ENCODE measurements at regions not wholly inside any gene's neighbourhood (a gene's known extent, or its start where the extent isn't known, plus 50 kb on each side); places are given as distances from the start of the nearest gene placed in this dataset.
"Not testable (repeated sequence)": the region's sequence is repeated elsewhere in the genome, so short reads cannot be mapped to it uniquely, and the experiment has no call there.

- no peak for DNase-seq
Observed at GRCh38 chr7:68200051-68200670, 1203.5 kb downstream of the TYW1 start.

GRCh38 chr7:68203251-68203650 is 1206.6 kb downstream of the TYW1 start:
- no peak for DNase-seq

- DNase-seq = no peak
Observed at GRCh38 chr7:68205826-68206225, 1209.2 kb downstream of the TYW1 start.

- no peak for DNase-seq
Observed at GRCh38 chr7:68206946-68207485, 1210.4 kb downstream of the TYW1 start.

- DNase-seq = no peak
Observed at GRCh38 chr7:68207676-68208075, 1211.0 kb downstream of the TYW1 start.

DNA sequence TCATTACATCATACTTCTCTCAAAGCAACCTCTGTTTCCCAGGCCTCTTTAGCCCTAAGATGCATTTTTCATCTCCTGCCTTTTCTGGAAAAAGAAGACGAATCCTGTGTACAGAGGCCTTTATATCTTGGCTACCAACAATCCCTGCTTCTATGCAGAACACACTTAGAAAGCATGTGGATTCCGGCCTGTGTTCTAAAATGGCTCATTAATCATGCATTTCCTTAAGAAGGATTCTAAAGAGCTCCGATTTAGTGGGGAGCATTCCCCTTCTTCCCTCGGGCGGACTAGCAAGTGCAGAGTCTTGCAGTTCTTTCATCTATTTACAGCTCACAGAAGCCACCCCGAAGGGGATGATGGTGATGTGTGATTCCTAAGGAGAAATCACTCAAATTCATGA is 1212.9 kb downstream of the TYW1 start:
- DNase-seq = no peak

DNA sequence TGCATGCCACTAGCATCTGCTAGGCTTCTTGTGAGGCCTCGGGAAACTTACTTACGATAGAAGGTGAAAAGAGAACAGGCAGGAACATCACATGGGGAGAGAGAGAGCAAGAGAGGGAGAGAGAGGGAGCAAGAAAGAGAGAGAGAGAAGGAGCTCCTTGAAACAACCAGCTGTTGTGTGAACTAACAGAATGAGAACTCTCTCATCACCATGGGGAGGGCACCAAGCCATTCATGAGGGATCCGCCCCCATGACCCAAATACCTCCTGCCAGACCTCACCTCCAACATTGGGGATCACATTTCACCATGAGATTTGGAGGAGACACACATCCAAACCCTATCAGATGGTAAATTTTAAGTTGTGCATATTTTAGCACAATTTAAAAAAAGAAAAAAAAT is 1217.2 kb downstream of the TYW1 start:
- DNase-seq = no peak

DNA sequence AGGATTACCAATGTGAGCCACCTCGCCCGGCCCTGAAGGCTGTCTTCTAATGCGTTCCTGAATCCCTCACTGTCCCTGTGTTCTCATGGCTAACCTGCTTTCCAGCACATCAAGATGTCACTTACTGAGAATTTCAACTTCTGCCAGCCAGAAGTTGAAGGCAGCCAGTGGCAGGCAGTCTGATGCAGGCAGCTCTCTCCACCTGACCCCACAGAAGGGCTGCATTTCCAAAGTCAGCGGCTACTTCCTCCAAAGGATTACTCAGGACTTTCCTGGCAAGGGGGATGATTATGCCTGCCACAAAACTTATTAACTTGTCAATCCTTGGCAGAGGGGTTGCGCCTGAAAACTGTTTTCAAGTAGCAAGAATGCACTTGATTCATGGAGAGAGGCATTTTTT is 1219.4 kb downstream of the TYW1 start:
- no peak for DNase-seq

- no peak for DNase-seq
Observed at GRCh38 chr7:68217426-68217825, 1220.8 kb downstream of the TYW1 start.

DNA sequence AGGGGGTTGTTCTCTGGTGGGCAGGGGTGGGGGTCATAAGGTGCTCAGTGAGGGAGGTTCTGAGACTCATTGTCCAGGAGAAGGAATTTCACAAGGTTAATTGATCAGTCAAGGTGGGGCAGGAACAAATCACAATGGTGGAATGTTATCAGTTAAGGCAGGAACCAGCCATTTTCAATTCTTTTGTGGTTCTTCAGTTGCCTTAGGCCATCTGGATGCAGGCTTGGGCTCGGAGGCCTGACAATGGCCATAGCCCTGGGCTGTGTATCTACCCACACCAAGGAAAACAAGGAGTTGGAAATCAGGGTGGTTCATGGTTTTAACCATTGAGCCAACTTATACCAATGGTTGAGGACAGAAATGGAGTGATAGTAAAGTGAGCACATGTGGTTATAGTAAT is 1221.8 kb downstream of the TYW1 start:
- DNase-seq = no peak

DNA sequence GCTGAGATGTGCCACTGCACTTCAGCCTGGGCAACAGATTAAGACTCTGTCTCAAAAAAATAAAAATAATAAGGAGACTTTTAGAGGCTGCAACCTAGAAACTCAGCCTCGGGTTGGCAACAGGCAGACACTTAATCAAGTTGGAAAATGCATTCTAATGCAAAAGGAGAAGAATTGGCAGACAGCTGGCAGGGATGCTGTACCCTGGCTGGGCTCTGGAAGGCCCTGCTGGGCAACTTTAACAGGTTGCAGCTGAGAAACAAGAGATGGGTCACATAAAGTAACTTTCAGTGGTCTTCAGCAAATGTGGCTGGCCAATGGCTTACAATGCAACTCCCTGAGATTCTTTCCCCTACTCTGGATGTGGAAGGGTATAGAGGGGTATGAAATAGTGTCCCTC is 1225.7 kb downstream of the TYW1 start:
- no peak for DNase-seq

GRCh38 chr7:68224041-68224741 is 1227.6 kb downstream of the TYW1 start:
- no peak for DNase-seq

DNA sequence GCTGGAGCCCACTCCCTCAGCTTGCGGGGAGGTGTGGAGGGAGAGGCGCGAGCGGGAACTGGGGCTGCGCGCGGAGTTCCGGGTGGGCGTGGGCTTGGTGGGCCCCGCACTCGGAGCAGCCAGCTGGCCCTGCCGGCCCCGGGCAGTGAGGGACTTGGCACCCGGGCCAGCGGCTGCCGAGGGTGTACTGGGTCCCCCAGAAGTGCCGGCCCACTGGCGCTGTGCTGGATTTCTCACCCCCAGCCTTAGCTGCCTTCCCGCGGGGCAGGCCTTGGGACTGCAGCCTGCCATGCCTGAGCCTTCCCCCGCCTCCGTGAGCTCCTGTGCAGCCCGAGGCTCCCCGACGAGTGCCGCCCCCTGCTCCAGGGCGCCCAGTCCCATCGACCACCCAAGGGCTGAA is 1234.4 kb downstream of the TYW1 start:
- not testable (repeated sequence) for DNase-seq

DNA sequence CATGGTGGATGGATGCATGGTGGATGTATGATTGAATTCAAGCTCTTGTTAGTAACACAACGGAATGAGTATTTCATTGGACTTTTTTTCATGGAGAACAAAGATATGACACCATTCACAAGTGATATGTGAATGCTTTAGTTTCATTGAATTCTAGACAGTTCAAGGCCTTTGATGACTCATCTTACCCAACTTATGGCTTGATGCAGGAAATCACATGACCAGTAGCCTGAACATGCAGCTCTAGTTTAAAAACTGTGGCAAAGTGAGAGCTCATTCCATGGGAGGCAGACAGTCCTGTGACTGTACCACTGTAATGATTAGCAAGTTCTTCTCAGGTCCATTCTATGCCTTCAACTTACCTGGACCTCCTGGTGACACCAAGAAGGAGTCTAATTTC is 1239.3 kb downstream of the TYW1 start:
- no peak for DNase-seq

DNA sequence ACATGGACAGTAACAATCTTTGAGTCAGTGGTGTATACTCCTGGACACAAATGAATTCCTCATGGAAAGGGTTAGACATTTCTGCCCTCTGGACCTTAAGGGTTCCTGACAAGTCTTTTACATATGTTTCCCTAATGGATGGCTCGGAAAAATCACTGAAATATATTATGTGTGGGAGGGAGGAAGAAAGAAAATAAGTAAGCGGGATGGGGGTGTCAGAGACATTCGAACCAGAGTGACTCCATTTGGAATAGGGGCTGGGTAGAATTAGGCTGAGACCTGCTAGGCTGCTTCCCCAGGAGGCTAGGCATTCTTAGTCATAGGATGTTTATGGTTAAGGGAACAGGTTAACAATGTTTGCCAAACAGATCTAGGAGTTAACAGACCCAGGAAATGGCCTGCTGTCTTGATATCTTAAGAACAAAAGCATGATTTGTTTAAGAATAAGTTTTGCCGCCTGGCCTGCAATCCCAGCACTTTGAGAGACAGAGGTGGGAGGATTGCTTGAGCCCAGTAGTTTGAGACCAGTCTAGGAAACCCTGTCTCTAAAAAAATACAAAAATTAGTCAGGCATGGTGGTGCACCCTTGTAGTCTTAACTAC is 1241.7 kb downstream of the TYW1 start:
- DNase-seq = no peak

DNA sequence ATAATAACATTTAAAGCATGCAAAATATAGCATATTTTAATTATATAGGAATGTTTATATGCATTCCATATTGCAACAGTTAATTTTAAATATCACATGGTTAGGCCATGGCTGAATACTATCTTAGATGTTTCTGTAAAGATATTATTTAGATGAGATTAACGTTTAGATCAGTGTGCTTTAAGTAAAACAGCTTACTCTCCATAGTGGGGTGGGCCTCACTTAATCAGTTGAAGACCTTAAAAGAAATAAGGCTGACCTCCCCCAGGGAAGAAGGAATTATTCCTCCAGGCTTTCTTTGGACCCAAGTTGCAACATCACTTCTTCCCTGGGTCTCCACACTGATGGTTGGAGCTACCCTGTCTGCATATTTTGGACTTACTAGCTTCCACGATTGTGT is 1246.5 kb downstream of the TYW1 start:
- DNase-seq = no peak

GRCh38 chr7:68244389-68244788 is 1247.8 kb downstream of the TYW1 start:
- no peak for DNase-seq

GRCh38 chr7:68245688-68246087 is 1249.1 kb downstream of the TYW1 start:
- DNase-seq = no peak

DNA sequence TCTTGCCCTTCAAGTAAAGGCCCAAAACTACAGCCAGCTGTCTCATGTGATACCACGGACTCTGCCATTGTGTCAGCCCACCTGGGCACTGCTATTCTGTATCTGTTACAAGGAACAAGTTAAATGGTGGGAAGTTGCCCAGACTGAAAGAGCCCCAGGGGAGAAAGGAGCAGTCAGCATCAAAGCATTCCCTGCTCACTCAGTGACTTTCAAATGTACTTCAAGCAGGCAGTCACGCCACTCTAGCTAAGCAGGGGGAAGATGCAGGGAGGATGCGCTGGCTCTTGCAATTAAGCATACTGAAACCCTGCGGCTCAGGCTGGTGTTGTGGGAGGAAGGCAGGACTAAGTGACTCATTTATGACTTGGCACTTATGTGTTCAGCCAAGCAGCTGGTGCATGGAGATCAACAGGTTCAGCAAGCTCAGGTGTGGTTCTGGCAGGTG is 1249.6 kb downstream of the TYW1 start:
- no peak for DNase-seq

- DNase-seq = no peak
Observed at GRCh38 chr7:68247126-68247525, 1250.5 kb downstream of the TYW1 start.

DNA sequence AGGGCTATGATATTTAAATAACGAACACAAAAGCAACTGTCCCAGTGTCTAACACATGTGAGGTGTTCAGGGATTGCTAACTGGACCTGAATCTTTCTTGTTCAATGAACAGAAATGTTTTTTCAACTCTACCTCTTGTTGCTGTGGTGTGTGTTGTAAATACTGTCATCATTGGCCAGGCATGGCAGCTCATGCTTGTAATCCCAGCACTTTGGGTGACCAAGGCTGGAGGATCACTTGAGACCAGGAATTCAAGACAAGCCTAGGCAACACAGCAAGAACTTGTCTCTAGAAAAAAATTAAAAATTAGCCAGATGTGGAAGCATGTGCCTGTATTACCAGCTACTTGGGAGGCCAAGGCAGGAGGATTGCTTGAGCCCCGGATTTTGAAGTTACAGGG is 1250.9 kb downstream of the TYW1 start:
- DNase-seq = no peak

DNA sequence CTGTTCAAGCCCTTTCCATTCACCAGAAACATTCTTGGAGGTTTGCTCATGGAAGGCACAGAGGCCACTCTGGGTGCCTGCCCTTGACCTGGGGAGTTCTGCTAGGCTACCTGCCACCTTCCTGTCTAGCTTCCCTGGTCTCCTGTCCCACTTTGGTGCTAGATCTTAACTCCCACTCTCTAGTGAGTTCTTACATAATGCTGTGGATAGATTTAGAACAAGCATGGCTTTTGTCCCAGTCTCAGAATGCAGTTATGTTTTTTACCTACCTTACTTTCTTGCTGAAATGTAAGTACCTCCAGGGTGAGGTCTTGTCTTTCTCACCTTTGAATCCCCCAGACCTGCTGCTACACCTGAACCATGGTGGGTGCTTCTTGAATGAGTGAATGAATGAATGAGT is 1252.3 kb downstream of the TYW1 start:
- DNase-seq = no peak

- no peak for DNase-seq
Observed at GRCh38 chr7:68249611-68250010, 1253.0 kb downstream of the TYW1 start.

GRCh38 chr7:68250143-68250542 is 1253.5 kb downstream of the TYW1 start:
- DNase-seq = no peak

All from activated CD8-positive, alpha-beta memory T cell treated with anti-CD3 and anti-CD28 coated beads for 24 hours (primary cell).